Type B pancreatic cell (in vitro differentiated cells): ENCODE measurements at regions not wholly inside any gene's neighbourhood (a gene's known extent, or its start where the extent isn't known, plus 50 kb on each side); places are given as distances from the start of the nearest gene placed in this dataset.

Experiments
- DNase-seq: peaks from one replicate; pipeline ENCODE4 v3.0.0; 2021; ENCODE audit warnings: mixed read lengths; ENCODE audit not compliant: unreplicated experiment; ENCODE audit errors: extremely low spot score
- H3K27ac Mint-ChIP-seq: 2 replicates; pipeline ENCODE4 v1.8.0; 2021; ENCODE audit warnings: mild to moderate bottlenecking, mixed read lengths
- H3K27me3 Mint-ChIP-seq: 2 replicates; pipeline ENCODE4 v1.8.0; 2021; ENCODE audit warnings: mixed read lengths
- H3K36me3 Mint-ChIP-seq: 2 replicates; pipeline ENCODE4 v1.8.0; 2021; ENCODE audit warnings: mixed read lengths
- H3K4me1 Mint-ChIP-seq: one replicate; pipeline ENCODE4 v1.8.0; 2021; ENCODE audit warnings: mixed read lengths; ENCODE audit not compliant: unreplicated experiment
- H3K4me3 Mint-ChIP-seq: 2 replicates; pipeline ENCODE4 v1.8.0; 2021; ENCODE audit warnings: mild to moderate bottlenecking, mixed read lengths
- H3K9me3 Mint-ChIP-seq: 2 replicates; pipeline ENCODE4 v1.8.0; 2021; ENCODE audit warnings: mixed read lengths
- TF ChIP-seq, protein P1 (sequence below): fragments of 200-600 bp; sonication (generic); conservative IDR thresholded peaks from 2 replicates; pipeline ENCODE4 v1.5.0; 2021; ENCODE audit warnings: antibody characterized with exemption, mild to moderate bottlenecking

GRCh38 chr2:207275779-207276178 is 110.0 kb upstream of the KLF7 start:
- H3K9me3 Mint-ChIP-seq = no peaks in the 10 kb centered on the region
- DNase-seq = no peak
- no peaks in the 10 kb centered on the region for H3K27me3 Mint-ChIP-seq
- TF ChIP-seq, protein P1, sequence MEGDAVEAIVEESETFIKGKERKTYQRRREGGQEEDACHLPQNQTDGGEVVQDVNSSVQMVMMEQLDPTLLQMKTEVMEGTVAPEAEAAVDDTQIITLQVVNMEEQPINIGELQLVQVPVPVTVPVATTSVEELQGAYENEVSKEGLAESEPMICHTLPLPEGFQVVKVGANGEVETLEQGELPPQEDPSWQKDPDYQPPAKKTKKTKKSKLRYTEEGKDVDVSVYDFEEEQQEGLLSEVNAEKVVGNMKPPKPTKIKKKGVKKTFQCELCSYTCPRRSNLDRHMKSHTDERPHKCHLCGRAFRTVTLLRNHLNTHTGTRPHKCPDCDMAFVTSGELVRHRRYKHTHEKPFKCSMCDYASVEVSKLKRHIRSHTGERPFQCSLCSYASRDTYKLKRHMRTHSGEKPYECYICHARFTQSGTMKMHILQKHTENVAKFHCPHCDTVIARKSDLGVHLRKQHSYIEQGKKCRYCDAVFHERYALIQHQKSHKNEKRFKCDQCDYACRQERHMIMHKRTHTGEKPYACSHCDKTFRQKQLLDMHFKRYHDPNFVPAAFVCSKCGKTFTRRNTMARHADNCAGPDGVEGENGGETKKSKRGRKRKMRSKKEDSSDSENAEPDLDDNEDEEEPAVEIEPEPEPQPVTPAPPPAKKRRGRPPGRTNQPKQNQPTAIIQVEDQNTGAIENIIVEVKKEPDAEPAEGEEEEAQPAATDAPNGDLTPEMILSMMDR = no peak
- H3K27ac Mint-ChIP-seq = no peak overlapping the region
- H3K4me1 Mint-ChIP-seq = no peaks in the 10 kb centered on the region
- H3K4me3 Mint-ChIP-seq = no peak overlapping the region
- H3K36me3 Mint-ChIP-seq = no peaks in the 10 kb centered on the region

DNA sequence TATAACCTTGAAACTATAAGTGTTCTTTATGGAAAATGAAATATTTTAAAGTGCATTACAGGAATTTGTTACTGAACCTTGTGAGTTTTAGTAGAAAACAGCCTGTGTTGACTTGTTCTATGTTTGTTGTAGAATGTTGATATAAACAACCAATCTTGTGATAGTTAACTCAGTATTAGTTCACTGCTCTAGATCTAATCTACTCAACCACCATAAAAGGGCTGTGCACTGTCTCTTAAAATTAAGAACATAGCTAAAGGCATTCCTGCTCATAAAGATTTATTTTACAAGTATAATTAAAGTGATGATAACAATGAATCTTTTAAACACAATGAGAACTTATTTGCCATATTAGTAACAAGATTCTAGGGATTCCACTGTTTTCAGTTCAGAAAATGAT is 110.5 kb upstream of the KLF7 start:
- Mint-ChIP-seq H3K36me3 (no peaks in the 10 kb centered on the region), H3K4me1 (no peaks in the 10 kb centered on the region), H3K27ac (no peak overlapping the region), H3K4me3 (no peak overlapping the region), H3K9me3 (no peaks in the 10 kb centered on the region), H3K27me3 (no peaks in the 10 kb centered on the region)
- TF ChIP-seq, protein P1 = no peak
- no peak for DNase-seq

DNA sequence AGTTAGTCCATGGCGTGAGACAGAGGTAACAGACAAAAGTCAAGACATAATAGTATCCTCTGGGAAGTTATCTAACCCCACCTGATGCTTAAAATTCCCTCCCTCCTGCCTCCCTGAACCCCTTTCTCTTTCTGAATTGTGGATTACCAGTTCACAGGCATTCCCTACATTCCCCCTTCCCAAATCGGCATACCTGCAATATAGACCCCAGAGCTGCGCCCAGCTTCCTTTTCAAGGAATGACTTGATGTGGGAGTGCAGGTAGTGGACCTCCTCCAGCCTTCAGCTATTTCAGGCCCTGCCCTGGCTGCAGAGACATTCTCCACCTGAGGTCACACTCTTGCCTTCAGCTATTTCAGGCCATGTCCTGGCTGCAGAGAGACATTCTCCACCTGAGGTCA is 111.1 kb upstream of the KLF7 start:
- H3K9me3 Mint-ChIP-seq = no peaks in the 10 kb centered on the region
- H3K4me1 Mint-ChIP-seq = no peaks in the 10 kb centered on the region
- H3K27me3 Mint-ChIP-seq = no peaks in the 10 kb centered on the region
- TF ChIP-seq, protein P1 = no peak
- H3K4me3 Mint-ChIP-seq = no peak overlapping the region
- DNase-seq = no peak
- H3K27ac Mint-ChIP-seq = no peak overlapping the region
- H3K36me3 Mint-ChIP-seq = no peaks in the 10 kb centered on the region

GRCh38 chr2:207279520-207279919 is 113.8 kb upstream of the KLF7 start:
- no peak for DNase-seq
- no peaks in the 10 kb centered on the region for H3K27me3 Mint-ChIP-seq
- TF ChIP-seq, protein P1 = no peak
- H3K9me3 Mint-ChIP-seq = no peaks in the 10 kb centered on the region
- no peak overlapping the region for H3K27ac Mint-ChIP-seq
- peaks cover 8% of the 10 kb centered on the region for H3K4me1 Mint-ChIP-seq
- no peak overlapping the region for H3K4me3 Mint-ChIP-seq
- H3K36me3 Mint-ChIP-seq = no peaks in the 10 kb centered on the region

GRCh38 chr2:207281436-207281835 is 115.7 kb upstream of the KLF7 start:
- H3K36me3 Mint-ChIP-seq = no peaks in the 10 kb centered on the region
- H3K27me3 Mint-ChIP-seq = no peaks in the 10 kb centered on the region
- H3K27ac Mint-ChIP-seq = no peak overlapping the region
- peaks cover 18% of the 10 kb centered on the region for H3K4me1 Mint-ChIP-seq
- no peaks in the 10 kb centered on the region for H3K9me3 Mint-ChIP-seq
- TF ChIP-seq, protein P1 = no peak
- no peak overlapping the region for H3K4me3 Mint-ChIP-seq
- DNase-seq = no peak

DNA sequence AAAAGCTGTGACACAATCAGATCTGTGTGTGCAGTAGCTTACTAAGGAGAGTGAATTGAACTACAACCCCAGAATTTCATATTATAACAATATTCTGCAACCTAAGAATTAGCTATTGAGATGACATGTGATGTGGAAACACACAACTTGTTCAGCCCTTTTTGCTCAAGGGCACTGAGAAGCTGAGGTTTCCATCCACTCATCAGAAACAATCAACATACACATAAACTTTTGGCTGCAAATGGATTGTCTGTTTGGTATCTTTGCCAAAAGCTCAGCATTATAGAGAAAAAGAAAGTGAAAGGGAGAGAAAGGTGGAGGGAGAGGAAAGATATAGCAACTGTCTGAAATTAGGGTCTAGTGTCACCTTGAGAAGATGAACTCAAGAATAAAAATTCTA is 117.2 kb upstream of the KLF7 start:
- Mint-ChIP-seq H3K27me3 (no peaks in the 10 kb centered on the region), H3K4me1 (peaks cover 18% of the 10 kb centered on the region), H3K9me3 (no peaks in the 10 kb centered on the region), H3K27ac (no peak overlapping the region), H3K36me3 (no peaks in the 10 kb centered on the region), H3K4me3 (no peak overlapping the region)
- no peak for DNase-seq
- TF ChIP-seq, protein P1 = no peak
